HG03135 (cell line): ENCODE measurements at regions not wholly inside any gene's neighbourhood (a gene's known extent, or its start where the extent isn't known, plus 50 kb on each side); places are given as distances from the start of the nearest gene placed in this dataset.
"Not testable (repeated sequence)": the region's sequence is repeated elsewhere in the genome, so short reads cannot be mapped to it uniquely, and the experiment has no call there.

Experiments used
- ATAC-seq: cut with Tn5 transposase; IDR thresholded peaks from one replicate; pipeline ENCODE4 v1.9.1; 2021; ENCODE audit warnings: mild to moderate bottlenecking, moderate library complexity; ENCODE audit not compliant: unreplicated experiment

- ATAC-seq = no peak
Measured at GRCh38 chr5:147075187-147075586, 159.6 kb upstream of the STK32A start.

GRCh38 chr5:147080391-147080790 lies 154.4 kb upstream of the STK32A start:
- no peak for ATAC-seq

GRCh38 chr5:147081311-147081764 lies 153.5 kb upstream of the STK32A start:
- no peak for ATAC-seq

GRCh38 chr5:147084702-147085101 lies 150.1 kb upstream of the STK32A start:
- ATAC-seq = no peak

- ATAC-seq = no peak
Measured at GRCh38 chr5:147085409-147085808, 149.4 kb upstream of the STK32A start.

GRCh38 chr5:147092044-147092443 lies 142.8 kb upstream of the STK32A start:
- no peak for ATAC-seq

- ATAC-seq = no peak
Measured at GRCh38 chr5:147093138-147093537, 141.7 kb upstream of the STK32A start.

- ATAC-seq = no peak
Measured at GRCh38 chr5:147095740-147096139, 139.1 kb upstream of the STK32A start.

- no peak for ATAC-seq
Measured at GRCh38 chr5:147098233-147098790, 136.5 kb upstream of the STK32A start.

GRCh38 chr5:147101659-147102369 lies 133.0 kb upstream of the STK32A start:
- ATAC-seq = no peak

GRCh38 chr5:147112899-147113298 lies 121.9 kb upstream of the STK32A start:
- no peak for ATAC-seq

- no peak for ATAC-seq
Measured at GRCh38 chr5:147113967-147114366, 120.9 kb upstream of the STK32A start.

GRCh38 chr5:147139759-147140158 lies 95.1 kb upstream of the STK32A start:
- not testable (repeated sequence) for ATAC-seq

- no peak for ATAC-seq
Measured at GRCh38 chr5:147140558-147140957, 94.3 kb upstream of the STK32A start.

- ATAC-seq = not testable (repeated sequence)
Measured at GRCh38 chr5:147141580-147141979, 93.2 kb upstream of the STK32A start.

GRCh38 chr5:147143215-147143614 lies 91.6 kb upstream of the STK32A start:
- ATAC-seq = no peak

- no peak for ATAC-seq
Measured at GRCh38 chr5:147145328-147145727, 89.5 kb upstream of the STK32A start.

GRCh38 chr5:147148715-147149114 lies 86.1 kb upstream of the STK32A start:
- no peak for ATAC-seq

- ATAC-seq = no peak
Measured at GRCh38 chr5:147152086-147152485, 82.7 kb upstream of the STK32A start.

- ATAC-seq = no peak
Measured at GRCh38 chr5:147154809-147155208, 80.0 kb upstream of the STK32A start.

- no peak for ATAC-seq
Measured at GRCh38 chr5:147156012-147156411, 78.8 kb upstream of the STK32A start.

- no peak for ATAC-seq
Measured at GRCh38 chr5:147160902-147161700, 73.7 kb upstream of the STK32A start.
